Osteoblast (primary cell): ENCODE measurements at regions not wholly inside any gene's neighbourhood (a gene's known extent, or its start where the extent isn't known, plus 50 kb on each side); places are given as distances from the start of the nearest gene placed in this dataset.

Experiments used
- DNase-seq: peaks from one replicate; pipeline ENCODE4 v3.0.0; 2011; ENCODE audit warnings: low spot score, mixed read lengths; ENCODE audit not compliant: insufficient read length; ENCODE audit errors: missing footprints
- H2AFZ ChIP-seq: 2 replicates; pipeline ENCODE4 v1.6.0; 2011; ENCODE audit warnings: mild to moderate bottlenecking, low read length
- H3K27ac ChIP-seq: 2 replicates; pipeline ENCODE4 v1.5.1; 2011; ENCODE audit warnings: mild to moderate bottlenecking, low read depth, low read length, moderate library complexity
- H3K27me3 ChIP-seq: 2 replicates; pipeline ENCODE4 v1.6.0; 2012; ENCODE audit warnings: mild to moderate bottlenecking, control low read depth, inconsistent platforms, low read length, moderate library complexity; ENCODE audit not compliant: insufficient read depth
- H3K36me3 ChIP-seq: 2 replicates; pipeline ENCODE4 v1.5.1; 2011; ENCODE audit warnings: mild to moderate bottlenecking, low read length, control low read depth, moderate library complexity; ENCODE audit not compliant: insufficient read depth
- H3K4me1 ChIP-seq: 2 replicates; pipeline ENCODE4 v1.5.1; 2011; ENCODE audit warnings: mild to moderate bottlenecking, low read length, control low read depth, moderate library complexity; ENCODE audit not compliant: insufficient read depth
- H3K4me2 ChIP-seq: 2 replicates; pipeline ENCODE4 v1.6.0; 2011; ENCODE audit warnings: mild to moderate bottlenecking, low read length; ENCODE audit not compliant: insufficient read depth
- H3K4me3 ChIP-seq: fragments of 200-600 bp; sonication (generic); 3 replicates; pipeline ENCODE4 v1.5.1; 2012; ENCODE audit warnings: mild to moderate bottlenecking, low read length, inconsistent platforms; ENCODE audit not compliant: insufficient read depth
- H3K79me2 ChIP-seq: 2 replicates; pipeline ENCODE4 v1.6.0; 2012; ENCODE audit warnings: mild to moderate bottlenecking, low read length, control low read depth, inconsistent platforms; ENCODE audit not compliant: insufficient read depth
- H3K9me3 ChIP-seq: 2 replicates; pipeline ENCODE4 v1.5.1; 2011; ENCODE audit warnings: low read depth, low read length, control low read depth
- H4K20me1 ChIP-seq: 2 replicates; pipeline ENCODE4 v1.6.0; 2012; ENCODE audit warnings: mild to moderate bottlenecking, low read length, control low read depth; ENCODE audit not compliant: insufficient read depth
- TF ChIP-seq, protein P1 (sequence below): IDR thresholded peaks from 2 replicates; pipeline ENCODE4 v1.5.1; 2011; ENCODE audit warnings: mild to moderate bottlenecking, low read depth, low read length, moderate library complexity; ENCODE audit errors: extremely low read depth

DNA sequence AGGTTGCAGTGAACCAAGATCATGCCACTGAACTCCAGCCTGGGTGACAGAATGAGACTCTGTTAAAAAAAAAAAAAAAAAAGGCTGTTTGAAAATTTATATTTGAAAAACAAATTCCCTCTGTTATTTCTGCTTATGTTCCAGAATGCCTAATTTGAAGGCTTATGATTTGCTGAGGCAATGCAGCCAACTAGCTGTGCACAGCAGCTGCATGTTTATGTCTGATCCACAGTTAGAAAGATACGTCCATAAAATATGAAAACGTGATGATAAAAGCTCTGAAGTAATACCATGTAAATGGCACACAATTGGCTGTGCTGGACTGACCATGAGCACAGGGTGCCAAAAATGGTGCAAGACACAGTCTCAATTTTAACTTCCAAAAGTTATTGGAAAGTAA lies 453.2 kb downstream of the TUSC1 start:
- TF ChIP-seq, protein P1, sequence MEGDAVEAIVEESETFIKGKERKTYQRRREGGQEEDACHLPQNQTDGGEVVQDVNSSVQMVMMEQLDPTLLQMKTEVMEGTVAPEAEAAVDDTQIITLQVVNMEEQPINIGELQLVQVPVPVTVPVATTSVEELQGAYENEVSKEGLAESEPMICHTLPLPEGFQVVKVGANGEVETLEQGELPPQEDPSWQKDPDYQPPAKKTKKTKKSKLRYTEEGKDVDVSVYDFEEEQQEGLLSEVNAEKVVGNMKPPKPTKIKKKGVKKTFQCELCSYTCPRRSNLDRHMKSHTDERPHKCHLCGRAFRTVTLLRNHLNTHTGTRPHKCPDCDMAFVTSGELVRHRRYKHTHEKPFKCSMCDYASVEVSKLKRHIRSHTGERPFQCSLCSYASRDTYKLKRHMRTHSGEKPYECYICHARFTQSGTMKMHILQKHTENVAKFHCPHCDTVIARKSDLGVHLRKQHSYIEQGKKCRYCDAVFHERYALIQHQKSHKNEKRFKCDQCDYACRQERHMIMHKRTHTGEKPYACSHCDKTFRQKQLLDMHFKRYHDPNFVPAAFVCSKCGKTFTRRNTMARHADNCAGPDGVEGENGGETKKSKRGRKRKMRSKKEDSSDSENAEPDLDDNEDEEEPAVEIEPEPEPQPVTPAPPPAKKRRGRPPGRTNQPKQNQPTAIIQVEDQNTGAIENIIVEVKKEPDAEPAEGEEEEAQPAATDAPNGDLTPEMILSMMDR = no peak

DNA sequence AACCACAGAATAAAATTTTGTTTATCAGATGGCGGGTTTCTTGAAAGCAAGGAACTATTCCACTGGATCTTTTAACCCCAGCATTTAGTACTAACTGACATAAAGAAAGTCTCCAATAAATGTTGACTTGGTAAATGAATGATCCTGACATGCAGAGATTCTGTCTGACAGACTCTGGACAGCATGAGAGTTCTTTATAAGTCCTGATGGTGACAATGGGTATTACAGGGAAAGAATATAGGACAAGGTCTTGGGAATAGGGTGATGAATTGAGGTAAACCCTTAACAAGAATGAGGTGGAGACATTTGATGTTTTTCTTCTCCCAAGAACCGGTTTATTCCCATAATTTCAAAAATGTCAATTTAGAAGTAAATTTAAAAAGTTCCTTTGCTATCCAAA lies 453.9 kb downstream of the TUSC1 start:
- Histone ChIP-seq H3K4me2 (no peak overlapping the region), H2AFZ (no peak overlapping the region), H3K27ac (no peak overlapping the region), H3K9me3 (no peaks in the 10 kb centered on the region), H3K36me3 (no peaks in the 10 kb centered on the region), H4K20me1 (no peaks in the 10 kb centered on the region), H3K4me3 (no peak overlapping the region), H3K27me3 (no peaks in the 10 kb centered on the region), H3K4me1 (no peaks in the 10 kb centered on the region), H3K79me2 (no peaks in the 10 kb centered on the region)
- TF ChIP-seq, protein P1 = no peak
- no peak for DNase-seq

More for the DNA sequence above, 453.2 kb downstream of the TUSC1 start:
- H4K20me1 ChIP-seq = no peaks in the 10 kb centered on the region
- no peak for DNase-seq
- H3K36me3 ChIP-seq = no peaks in the 10 kb centered on the region
- H3K9me3 ChIP-seq = no peaks in the 10 kb centered on the region
- H3K4me3 ChIP-seq = no peak overlapping the region
- H3K79me2 ChIP-seq = no peaks in the 10 kb centered on the region
- H3K27me3 ChIP-seq = no peaks in the 10 kb centered on the region
- no peak overlapping the region for H3K4me2 ChIP-seq
- no peaks in the 10 kb centered on the region for H3K4me1 ChIP-seq
- H2AFZ ChIP-seq = no peak overlapping the region
- H3K27ac ChIP-seq = no peak overlapping the region

DNA sequence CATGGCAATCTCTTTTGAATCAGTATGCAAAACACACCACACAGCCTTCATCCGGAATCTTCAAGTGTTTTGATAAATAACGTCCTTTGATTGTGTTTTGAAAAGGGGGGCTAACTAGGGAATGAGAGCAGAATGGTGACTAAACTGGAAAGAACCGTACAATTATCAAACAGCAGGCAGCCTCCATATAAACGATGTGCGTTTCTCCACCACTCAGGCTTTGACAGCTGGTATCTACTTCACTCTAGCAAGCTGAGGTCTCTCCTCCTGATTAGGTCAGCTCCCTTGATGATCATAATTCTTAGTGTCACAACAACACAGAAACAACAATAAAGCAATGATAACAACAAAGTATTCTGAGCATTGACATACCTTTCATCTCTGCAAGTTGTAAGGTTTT lies 465.9 kb downstream of the TUSC1 start:
- Histone ChIP-seq H3K4me1 (no peaks in the 10 kb centered on the region), H3K27ac (no peak overlapping the region), H3K9me3 (no peaks in the 10 kb centered on the region), H2AFZ (no peak overlapping the region), H3K27me3 (no peaks in the 10 kb centered on the region), H3K4me3 (no peak overlapping the region), H3K79me2 (no peaks in the 10 kb centered on the region), H3K36me3 (no peaks in the 10 kb centered on the region), H3K4me2 (no peak overlapping the region), H4K20me1 (no peaks in the 10 kb centered on the region)
- DNase-seq = no peak
- TF ChIP-seq, protein P1 = no peak

DNA sequence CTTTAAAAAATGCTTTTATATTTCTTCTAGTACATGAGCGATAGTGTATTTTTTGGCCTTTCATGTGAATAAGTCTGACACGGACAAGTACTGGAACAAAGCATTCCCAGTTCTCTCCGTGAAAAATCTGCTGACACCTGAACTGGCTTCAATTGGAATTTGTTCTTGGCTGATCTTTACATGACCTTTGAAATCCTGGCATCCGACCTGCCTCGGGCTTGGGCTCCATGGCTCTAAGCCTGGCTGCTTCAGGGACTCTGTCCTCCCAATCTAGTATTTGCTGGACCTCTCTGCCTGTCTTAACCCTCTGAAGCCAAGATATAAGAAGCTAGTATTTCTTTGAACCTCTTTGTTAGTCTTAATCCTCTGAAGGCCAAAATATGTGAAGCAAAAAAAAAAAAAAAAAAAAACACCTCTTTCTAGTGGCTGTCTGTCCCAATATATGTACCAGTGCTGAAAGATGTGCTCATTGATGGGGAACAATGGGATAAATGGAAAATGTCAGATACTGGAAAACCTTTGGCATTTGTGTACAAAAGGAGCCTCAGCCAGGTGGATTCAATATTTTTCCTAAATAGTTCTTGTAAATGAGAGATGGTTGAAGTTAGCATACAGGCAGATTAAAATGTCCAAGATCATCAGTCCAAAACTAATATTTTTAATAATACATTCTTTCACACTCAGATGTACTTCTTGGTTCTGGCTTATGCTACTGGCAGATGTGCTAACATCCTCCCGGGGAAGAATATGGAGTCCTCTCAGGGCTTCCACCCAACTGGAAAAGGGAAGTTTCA lies 470.6 kb downstream of the TUSC1 start:
- H3K4me3 ChIP-seq = no peak overlapping the region

More for the DNA sequence above, 470.6 kb downstream of the TUSC1 start:
- no peaks in the 10 kb centered on the region for H3K4me1 ChIP-seq
- no peak overlapping the region for H3K4me2 ChIP-seq
- H3K27me3 ChIP-seq = no peaks in the 10 kb centered on the region
- no peaks in the 10 kb centered on the region for H4K20me1 ChIP-seq
- no peak for DNase-seq
- no peaks in the 10 kb centered on the region for H3K79me2 ChIP-seq
- TF ChIP-seq, protein P1 = no peak
- no peaks in the 10 kb centered on the region for H3K9me3 ChIP-seq
- no peak overlapping the region for H2AFZ ChIP-seq
- no peak overlapping the region for H3K27ac ChIP-seq
- no peaks in the 10 kb centered on the region for H3K36me3 ChIP-seq
